MM.1S (cell line): ENCODE measurements at regions not wholly inside any gene's neighbourhood (a gene's known extent, or its start where the extent isn't known, plus 50 kb on each side); places are given as distances from the start of the nearest gene placed in this dataset.

Experiments used
- DNase-seq: peaks from one replicate; pipeline ENCODE4 v3.0.0-alpha.2; 2015
- H2AFZ ChIP-seq: fragments of 300-600 bp; sonication (generic); 2 replicates; pipeline ENCODE4 v1.6.0; 2016; ENCODE audit warnings: antibody characterized with exemption, low read length
- H3F3A ChIP-seq: fragments of 300-600 bp; sonication (generic); 2 replicates; pipeline ENCODE4 v1.6.1; 2016; ENCODE audit warnings: mild to moderate bottlenecking, antibody characterized with exemption, low read length, moderate library complexity, mixed read lengths; ENCODE audit not compliant: insufficient read depth
- H3K27ac ChIP-seq: fragments of 300-600 bp; sonication (generic); 2 replicates; pipeline ENCODE4 v1.5.1; 2016; ENCODE audit warnings: mild to moderate bottlenecking, low read length
- H3K27me3 ChIP-seq: fragments of 300-600 bp; sonication (generic); replicated peaks from 2 replicates; pipeline ENCODE4 v1.6.0; 2016; ENCODE audit warnings: low read length; ENCODE audit not compliant: insufficient read depth
- H3K36me3 ChIP-seq: fragments of 300-600 bp; sonication (generic); replicated peaks from 2 replicates; pipeline ENCODE4 v1.6.1; 2016; ENCODE audit warnings: mild to moderate bottlenecking, low read length, mixed read lengths; ENCODE audit not compliant: insufficient read depth
- H3K4me1 ChIP-seq: fragments of 300-600 bp; sonication (generic); 2 replicates; pipeline ENCODE4 v1.6.1; 2016; ENCODE audit warnings: low read length, mixed read lengths
- H3K4me2 ChIP-seq: fragments of 300-600 bp; sonication (generic); 2 replicates; pipeline ENCODE4 v1.6.0; 2016; ENCODE audit warnings: low read depth, low read length
- H3K4me3 ChIP-seq: fragments of 300-600 bp; sonication (generic); 2 replicates; pipeline ENCODE4 v1.5.1; 2016; ENCODE audit warnings: low read length, mixed read lengths
- H3K79me2 ChIP-seq: fragments of 300-600 bp; sonication (generic); 2 replicates; pipeline ENCODE4 v1.6.1; 2016; ENCODE audit warnings: mixed run types, low read length, mixed read lengths
- H3K9ac ChIP-seq: fragments of 300-600 bp; sonication (generic); 2 replicates; pipeline ENCODE4 v1.6.1; 2016; ENCODE audit warnings: low read length, mixed read lengths
- H3K9me2 ChIP-seq: fragments of 300-600 bp; sonication (generic); replicated peaks from 2 replicates; pipeline ENCODE4 v1.6.1; 2016; ENCODE audit warnings: mild to moderate bottlenecking, low read length, mixed read lengths; ENCODE audit not compliant: insufficient read depth
- H3K9me3 ChIP-seq: fragments of 300-600 bp; sonication (generic); replicated peaks from 2 replicates; pipeline ENCODE4 v1.6.1; 2016; ENCODE audit warnings: mild to moderate bottlenecking, low read length, mixed read lengths; ENCODE audit not compliant: insufficient read depth
- H4K20me1 ChIP-seq: fragments of 300-600 bp; sonication (generic); 2 replicates; pipeline ENCODE4 v1.6.1; 2016; ENCODE audit warnings: mild to moderate bottlenecking, low read length, moderate library complexity, mixed read lengths; ENCODE audit not compliant: insufficient read depth
- EZH2 ChIP-seq: fragments of 300-600 bp; sonication (generic); optimal IDR thresholded peaks from 2 replicates; pipeline ENCODE3; 2017; ENCODE audit warnings: low read depth, mild to moderate bottlenecking, antibody characterized with exemption, low read length, mixed read lengths
- EZH2phosphoT487 ChIP-seq: fragments of 300-600 bp; sonication (generic); IDR thresholded peaks from 2 replicates; pipeline ENCODE4 v1.6.1; 2018; ENCODE audit warnings: antibody characterized with exemption, low read length
- TF ChIP-seq, protein P1 (sequence below): fragments of 300-600 bp; sonication (generic); IDR thresholded peaks from 2 replicates; pipeline ENCODE4 v1.5.1; 2016; ENCODE audit warnings: antibody characterized with exemption, low read length, mixed read lengths

DNA sequence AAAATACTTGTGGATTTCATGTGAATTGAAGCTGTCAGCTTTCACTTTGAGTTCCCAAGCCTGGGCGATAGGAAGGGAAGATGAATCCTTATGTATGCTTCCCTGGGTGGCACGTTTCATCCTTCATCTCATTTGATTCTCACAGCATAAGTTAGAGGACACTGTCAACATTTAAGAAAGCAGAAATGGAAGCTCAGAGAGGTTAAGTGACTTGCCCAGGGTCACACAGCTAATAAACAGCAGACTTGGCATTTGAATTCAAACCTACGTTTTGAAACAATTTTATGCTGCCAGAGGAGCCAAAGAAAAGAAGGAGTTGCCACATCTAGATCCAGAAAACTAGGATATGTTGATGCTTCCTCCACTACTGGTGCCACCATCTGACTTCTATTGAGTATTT lies 108.3 kb upstream of the GPR139 start:
- no peaks in the 10 kb centered on the region for H3K9me3 ChIP-seq
- no peak overlapping the region for H2AFZ ChIP-seq
- no peak overlapping the region for H3K27ac ChIP-seq
- no peak for DNase-seq
- no peak overlapping the region for H3K4me2 ChIP-seq
- no peak overlapping the region for H3K9ac ChIP-seq
- no peaks in the 10 kb centered on the region for H3K9me2 ChIP-seq
- H3K4me1 ChIP-seq, result no peaks in the 10 kb centered on the region
- TF ChIP-seq EZH2phosphoT487, result no peak
- TF ChIP-seq EZH2, result no peak
- TF ChIP-seq, protein P1, sequence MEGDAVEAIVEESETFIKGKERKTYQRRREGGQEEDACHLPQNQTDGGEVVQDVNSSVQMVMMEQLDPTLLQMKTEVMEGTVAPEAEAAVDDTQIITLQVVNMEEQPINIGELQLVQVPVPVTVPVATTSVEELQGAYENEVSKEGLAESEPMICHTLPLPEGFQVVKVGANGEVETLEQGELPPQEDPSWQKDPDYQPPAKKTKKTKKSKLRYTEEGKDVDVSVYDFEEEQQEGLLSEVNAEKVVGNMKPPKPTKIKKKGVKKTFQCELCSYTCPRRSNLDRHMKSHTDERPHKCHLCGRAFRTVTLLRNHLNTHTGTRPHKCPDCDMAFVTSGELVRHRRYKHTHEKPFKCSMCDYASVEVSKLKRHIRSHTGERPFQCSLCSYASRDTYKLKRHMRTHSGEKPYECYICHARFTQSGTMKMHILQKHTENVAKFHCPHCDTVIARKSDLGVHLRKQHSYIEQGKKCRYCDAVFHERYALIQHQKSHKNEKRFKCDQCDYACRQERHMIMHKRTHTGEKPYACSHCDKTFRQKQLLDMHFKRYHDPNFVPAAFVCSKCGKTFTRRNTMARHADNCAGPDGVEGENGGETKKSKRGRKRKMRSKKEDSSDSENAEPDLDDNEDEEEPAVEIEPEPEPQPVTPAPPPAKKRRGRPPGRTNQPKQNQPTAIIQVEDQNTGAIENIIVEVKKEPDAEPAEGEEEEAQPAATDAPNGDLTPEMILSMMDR, result no peak
- no peaks in the 10 kb centered on the region for H3K36me3 ChIP-seq
- H3K79me2 ChIP-seq, result no peaks in the 10 kb centered on the region
- no peaks in the 10 kb centered on the region for H4K20me1 ChIP-seq
- no peak overlapping the region for H3K4me3 ChIP-seq
- no peaks in the 10 kb centered on the region for H3F3A ChIP-seq
- H3K27me3 ChIP-seq, result no peaks in the 10 kb centered on the region

DNA sequence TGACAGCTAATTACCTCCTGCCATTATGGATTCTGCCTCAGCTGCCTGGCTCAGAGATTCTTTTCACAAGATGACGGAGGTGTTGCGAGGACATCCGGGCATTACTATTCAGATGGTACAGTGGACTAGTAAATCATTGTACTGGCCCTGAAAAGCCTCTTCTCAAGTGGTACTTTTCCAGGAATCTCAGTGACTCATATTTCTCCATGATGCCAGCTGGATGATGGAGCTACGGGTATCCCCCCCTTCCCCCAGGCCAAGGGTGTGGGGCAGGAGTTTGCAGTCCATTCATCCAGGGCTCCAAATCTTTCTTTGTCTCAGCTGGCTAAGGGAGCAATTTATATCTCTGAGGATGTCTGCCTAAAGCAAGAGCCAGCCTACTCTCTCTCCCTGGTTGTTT lies 107.7 kb upstream of the GPR139 start:
- Histone ChIP-seq H3K4me1 (no peaks in the 10 kb centered on the region), H3K4me2 (no peak overlapping the region), H2AFZ (no peak overlapping the region), H3F3A (no peaks in the 10 kb centered on the region), H3K36me3 (no peaks in the 10 kb centered on the region), H3K4me3 (no peak overlapping the region), H3K27me3 (no peaks in the 10 kb centered on the region), H3K9me3 (no peaks in the 10 kb centered on the region), H3K9me2 (no peaks in the 10 kb centered on the region), H3K9ac (no peak overlapping the region), H3K79me2 (no peaks in the 10 kb centered on the region), H4K20me1 (no peaks in the 10 kb centered on the region), H3K27ac (no peak overlapping the region)
- TF ChIP-seq, protein P1, result no peak
- no peak for TF ChIP-seq EZH2phosphoT487
- TF ChIP-seq EZH2, result no peak
- no peak for DNase-seq

DNA sequence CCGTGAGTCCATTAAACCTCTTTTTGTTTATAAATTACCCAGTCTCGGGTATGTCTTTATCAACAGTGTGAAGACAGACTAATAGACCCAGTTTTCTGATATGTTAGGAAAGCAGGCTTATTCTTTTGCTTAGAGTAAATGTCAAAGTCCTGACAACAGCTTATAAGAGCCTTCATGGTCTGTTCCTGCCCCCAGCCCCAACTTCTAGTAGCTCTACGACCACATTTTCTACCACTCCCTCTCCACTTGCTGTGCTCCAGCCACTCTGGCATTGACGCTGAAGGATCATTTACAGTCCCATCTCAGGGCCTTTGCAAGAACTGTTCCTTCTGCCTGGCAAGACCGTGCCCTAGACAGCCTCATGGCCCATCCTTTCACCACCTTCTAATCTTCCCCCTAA lies 104.6 kb upstream of the GPR139 start:
- Histone ChIP-seq H4K20me1 (no peaks in the 10 kb centered on the region), H3F3A (no peaks in the 10 kb centered on the region)

More for the DNA sequence above, 104.6 kb upstream of the GPR139 start:
- no peak overlapping the region for H3K27ac ChIP-seq
- no peaks in the 10 kb centered on the region for H3K9me3 ChIP-seq
- no peak overlapping the region for H3K4me2 ChIP-seq
- no peaks in the 10 kb centered on the region for H3K79me2 ChIP-seq
- no peaks in the 10 kb centered on the region for H3K36me3 ChIP-seq
- TF ChIP-seq, protein P1, result no peak
- no peak for TF ChIP-seq EZH2phosphoT487
- TF ChIP-seq EZH2, result no peak
- H3K9me2 ChIP-seq, result no peaks in the 10 kb centered on the region
- H3K27me3 ChIP-seq, result no peaks in the 10 kb centered on the region
- H3K4me1 ChIP-seq, result no peaks in the 10 kb centered on the region
- no peak overlapping the region for H2AFZ ChIP-seq
- H3K9ac ChIP-seq, result no peak overlapping the region
- no peak for DNase-seq
- no peak overlapping the region for H3K4me3 ChIP-seq
